ENCODE measurements at regions not wholly inside any gene's neighbourhood (a gene's known extent, or its start where the extent isn't known, plus 50 kb on each side); places are given as distances from the start of the nearest gene placed in this dataset.

- DNase-seq: no peak
Measured at GRCh38 chr10:47193666-47194065, 106.3 kb upstream of the GDF10 start.

DNA sequence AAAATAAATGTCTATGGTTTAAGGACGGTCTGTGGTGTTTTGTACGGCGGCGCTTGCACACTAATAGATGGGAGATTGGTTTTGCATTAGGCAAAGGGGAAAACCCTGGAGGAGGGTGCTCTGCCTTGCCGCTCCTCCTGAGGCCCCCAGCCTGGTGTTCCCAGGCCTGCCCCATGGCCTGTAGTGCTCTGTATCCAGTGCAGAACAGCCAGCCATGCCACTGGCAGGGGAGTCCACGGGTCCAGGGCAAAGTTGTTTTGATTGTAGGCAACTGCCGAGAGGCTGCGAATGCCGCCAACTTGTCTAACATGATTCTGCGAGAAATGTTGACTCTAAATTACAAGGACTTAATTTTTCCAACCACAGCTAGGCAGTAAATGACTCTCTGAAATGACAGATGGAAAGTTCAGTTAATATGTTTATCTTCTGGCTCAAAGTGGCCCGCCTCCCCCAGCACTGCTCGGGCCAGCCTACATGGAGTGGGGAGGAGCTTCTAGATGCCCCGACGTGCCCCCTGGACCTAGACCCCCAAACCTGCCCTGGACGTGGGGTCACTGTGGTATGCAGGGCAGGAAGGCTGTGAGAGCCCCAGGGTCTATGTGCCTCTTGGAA, 104.6 kb upstream of the GDF10 start:
- no peak for DNase-seq

- no peak for DNase-seq
Measured at GRCh38 chr10:47196691-47197090, 103.3 kb upstream of the GDF10 start.

DNA sequence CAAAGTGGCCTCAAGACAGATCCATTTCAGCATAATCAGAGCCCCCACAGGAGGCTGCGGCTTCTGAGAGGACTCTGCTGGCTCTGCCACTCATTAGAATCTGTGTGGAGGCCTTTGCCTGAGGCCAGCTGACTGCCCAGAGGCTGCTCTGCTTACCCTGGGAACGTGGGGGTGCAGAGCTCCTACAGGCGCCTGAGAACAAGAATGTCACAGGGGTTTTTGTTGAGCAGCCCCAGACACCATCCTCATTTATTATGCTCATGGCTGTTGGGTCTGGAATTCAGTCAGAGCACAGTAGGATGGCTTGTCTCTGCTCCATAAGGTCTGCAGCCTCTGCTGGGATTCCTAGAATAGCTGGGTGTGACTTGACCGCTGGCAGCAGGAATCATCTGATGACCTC, 101.8 kb upstream of the GDF10 start:
- DNase-seq: no peak

GRCh38 chr10:47205192-47205591, 94.8 kb upstream of the GDF10 start:
- no peak for DNase-seq

DNA sequence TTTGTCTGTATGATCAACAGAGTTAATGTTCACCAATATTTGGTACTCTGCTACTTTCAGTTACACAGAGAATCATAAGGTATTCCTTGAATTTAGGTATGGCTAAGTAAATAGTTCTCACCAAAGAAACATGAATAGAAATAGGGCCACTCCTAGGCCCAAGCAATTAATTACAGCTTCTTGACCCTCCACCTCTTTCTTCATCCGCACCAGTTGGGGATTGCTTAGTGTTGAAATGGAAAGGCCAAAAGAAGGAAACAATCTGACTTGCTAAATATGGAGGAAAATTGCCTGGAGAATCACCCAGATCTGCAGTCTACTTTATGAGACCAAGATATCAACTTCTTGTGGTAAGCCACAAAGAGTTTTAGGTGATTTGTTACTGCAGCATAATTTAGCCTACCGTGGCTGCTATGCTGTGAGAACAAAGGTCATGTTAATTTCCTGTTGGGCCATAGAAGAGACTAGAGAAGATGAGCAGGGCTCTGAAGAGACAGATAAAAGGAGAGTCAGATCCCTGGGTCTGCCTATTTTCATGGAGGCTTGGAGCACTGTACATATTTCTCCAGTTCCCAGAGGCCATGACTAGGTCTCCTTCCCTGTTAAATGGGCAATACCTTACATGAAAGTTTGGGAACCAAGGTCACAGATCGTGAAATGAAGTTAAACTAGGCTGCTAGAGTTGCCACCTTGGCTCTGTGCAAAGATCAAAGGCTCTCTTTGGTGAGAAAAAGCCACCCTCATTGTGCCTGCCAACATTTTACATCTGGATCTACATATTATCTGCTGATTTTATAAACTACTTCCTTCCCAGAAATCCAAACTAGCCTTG, 93.3 kb upstream of the GDF10 start:
- DNase-seq: no peak

GRCh38 chr10:47207281-47207615, 92.7 kb upstream of the GDF10 start:
- DNase-seq: no peak

DNA sequence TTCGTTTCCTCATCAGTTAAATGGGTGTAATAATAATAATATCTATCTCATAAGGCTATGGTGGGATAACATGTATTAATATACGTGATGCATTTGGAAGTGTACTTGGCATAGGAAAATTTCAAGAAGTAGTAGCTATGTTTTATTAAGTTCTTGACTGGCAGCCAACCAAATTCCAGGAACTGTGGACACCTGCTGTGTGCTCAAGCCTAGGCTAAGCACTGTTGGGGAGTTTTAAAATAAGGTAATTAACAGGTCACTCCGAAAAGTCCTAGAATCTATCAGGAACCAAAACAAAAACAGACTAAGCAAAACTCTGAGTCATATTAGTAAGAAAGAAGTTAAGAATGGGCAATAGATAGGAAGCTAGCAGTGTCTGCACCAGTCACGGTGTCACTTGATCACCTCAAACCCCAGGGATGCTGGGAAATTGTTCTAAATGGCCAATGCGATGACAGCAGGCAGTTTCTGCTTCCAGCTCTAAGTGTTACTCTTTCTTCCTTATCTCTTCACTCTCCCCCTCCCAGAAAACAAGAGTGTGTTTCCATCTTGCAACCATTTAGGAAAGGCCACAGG, 92.0 kb upstream of the GDF10 start:
- no peak for DNase-seq

DNA sequence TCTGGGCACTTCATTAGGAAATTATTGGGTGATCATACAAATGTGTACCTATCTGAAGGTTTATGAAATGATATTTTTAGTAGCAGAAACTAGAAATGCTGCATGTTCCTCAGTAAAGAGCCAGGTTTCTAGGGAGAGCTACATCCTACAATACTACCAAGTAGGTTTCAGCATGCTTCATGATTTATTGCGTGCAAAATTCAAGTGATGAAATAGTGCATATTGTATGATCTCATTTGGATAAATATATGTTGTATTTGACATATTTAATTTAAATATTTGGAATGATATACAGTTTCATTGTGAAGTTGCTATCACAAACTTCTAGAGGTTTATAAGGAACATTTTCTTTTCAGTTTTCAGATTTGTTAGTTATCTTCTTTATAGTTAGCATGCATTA, 90.5 kb upstream of the GDF10 start:
- no peak for DNase-seq

- DNase-seq: no peak
Measured at GRCh38 chr10:47214520-47214919, 85.5 kb upstream of the GDF10 start.

DNA sequence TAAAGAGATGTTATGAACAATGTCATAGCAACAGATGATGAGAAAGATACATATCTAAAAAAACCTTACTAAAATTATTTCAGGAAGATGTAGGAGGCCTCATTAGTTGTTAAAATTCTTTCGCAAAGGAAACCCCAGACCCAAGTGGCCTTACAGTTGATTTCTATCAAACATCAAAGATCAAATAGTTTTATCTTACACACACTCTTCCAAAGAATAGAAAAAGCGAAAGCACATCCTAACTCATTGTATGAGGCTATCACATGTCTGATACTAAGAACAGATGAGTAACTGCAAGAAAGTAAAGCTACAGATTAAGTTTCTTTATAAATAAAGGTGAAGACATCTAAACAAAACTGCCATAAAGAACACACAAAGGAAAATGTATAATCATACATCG, 82.9 kb upstream of the GDF10 start:
- DNase-seq: no peak

GRCh38 chr10:47218803-47219202, 81.2 kb upstream of the GDF10 start:
- no peak for DNase-seq

GRCh38 chr10:47222461-47222860, 77.5 kb upstream of the GDF10 start:
- no peak for DNase-seq

GRCh38 chr10:47223236-47223635, 76.8 kb upstream of the GDF10 start:
- no peak for DNase-seq

- no peak for DNase-seq
Measured at GRCh38 chr10:47224546-47225218, 75.3 kb upstream of the GDF10 start.

- no peak for DNase-seq
Measured at GRCh38 chr10:47225219-47225927, 74.6 kb upstream of the GDF10 start.

DNA sequence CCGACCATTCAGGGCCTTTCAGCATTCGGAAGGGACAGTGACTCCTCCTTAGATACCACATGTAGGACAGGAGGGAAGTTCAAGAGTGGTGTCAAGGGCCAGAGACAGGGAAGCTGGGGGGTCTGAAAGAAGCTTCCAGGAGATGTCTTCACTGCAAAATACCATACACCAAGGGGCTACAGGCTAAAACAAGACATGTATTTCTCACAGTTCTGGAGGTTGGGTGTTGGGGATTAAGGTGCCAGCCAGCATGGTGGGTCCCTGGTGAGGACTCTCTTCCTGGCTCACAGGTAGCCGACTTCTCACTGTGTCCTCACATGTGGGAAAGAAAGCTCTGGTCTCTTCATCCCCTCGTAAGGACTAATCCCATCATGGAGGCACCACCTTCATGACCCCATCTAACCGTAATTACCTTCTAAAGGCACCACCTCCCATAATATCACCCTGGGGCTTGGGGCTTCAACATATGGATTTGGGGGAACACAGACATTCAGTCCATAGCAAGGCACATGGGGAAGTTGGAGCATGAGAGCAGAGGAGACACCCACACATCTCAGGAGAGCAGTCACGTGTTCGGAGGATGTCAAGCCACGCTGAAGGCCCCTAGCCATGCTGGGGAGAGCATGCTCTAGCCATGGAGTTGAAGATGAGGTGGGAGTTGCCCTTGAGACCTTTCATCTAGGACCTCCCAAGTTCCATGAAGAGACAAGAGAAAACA, 73.9 kb upstream of the GDF10 start:
- DNase-seq: no peak

DNA sequence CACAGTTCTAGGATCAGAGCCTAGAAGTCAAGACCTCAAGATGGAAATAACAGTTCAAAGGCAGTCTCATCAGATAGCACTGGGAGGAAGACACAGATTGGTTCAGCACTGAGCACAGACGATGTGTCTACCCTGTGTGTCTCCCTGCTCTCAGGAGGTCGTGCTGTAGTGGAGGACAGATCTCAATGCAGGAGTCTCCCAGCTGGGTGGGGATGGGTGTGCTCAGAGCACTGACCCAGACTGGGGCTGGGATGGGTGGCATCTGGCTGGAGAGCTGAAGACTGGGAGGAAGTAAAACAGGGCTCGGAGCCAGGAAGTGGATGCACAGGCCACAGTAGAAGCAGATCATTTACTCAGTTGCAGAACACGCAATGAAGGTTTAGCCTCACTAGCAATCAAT, 69.5 kb upstream of the GDF10 start:
- DNase-seq: no peak

- no peak for DNase-seq
Measured at GRCh38 chr10:47230957-47231356, 69.0 kb upstream of the GDF10 start.

DNA sequence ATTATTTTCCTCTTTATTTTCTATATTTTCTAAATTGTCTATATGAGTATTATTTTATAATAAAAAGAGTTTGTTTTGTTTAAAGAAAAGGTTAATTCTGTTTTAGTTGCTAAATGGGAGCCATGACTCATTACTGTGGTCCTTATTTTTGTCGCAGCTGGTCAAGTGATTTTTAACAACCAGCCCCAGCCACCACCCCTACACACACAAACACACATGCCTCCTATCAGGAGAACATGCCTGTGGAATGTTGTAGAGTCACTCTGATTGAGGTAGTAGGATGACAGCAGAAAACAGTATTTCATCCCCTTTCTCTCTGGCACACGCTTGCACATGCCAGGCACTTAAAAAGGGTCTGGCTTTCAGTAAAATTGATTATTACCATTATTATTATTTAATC, 68.6 kb upstream of the GDF10 start:
- DNase-seq: no peak

GRCh38 chr10:47233631-47234030, 66.4 kb upstream of the GDF10 start:
- DNase-seq: no peak

- no peak for DNase-seq
Measured at GRCh38 chr10:47235484-47235883, 64.5 kb upstream of the GDF10 start.

All from hippocampal formation (tissue), 2 donors.